ENCODE measurements at regions not wholly inside any gene's neighbourhood (a gene's known extent, or its start where the extent isn't known, plus 50 kb on each side); places are given as distances from the start of the nearest gene placed in this dataset.

GRCh38 chr12:88985011-88985410 is 367.3 kb downstream of the DUSP6 start:
- ATAC-seq = no peak
- Mint-ChIP-seq H3K9me3 (ENCODE audit: insufficient read depth) (no peaks in the 10 kb centered on the region), H3K4me3 (no peak overlapping the region), H3K27me3 (ENCODE audit: low read depth) (peaks cover 27% of the 10 kb centered on the region), H3K36me3 (ENCODE audit: low read depth) (no peaks in the 10 kb centered on the region), H3K4me1 (ENCODE audit: low read depth) (no peaks in the 10 kb centered on the region), H3K27ac (no peak overlapping the region)
- DNase-seq = no peak
- CTCF ChIA-PET = no interaction called here
- POLR2A ChIA-PET = no interaction called here

- DNase-seq (no peak), ATAC-seq (no peak)
- H3K27me3 Mint-ChIP-seq (ENCODE audit: low read depth) = peaks cover 24% of the 10 kb centered on the region
- ChIA-PET CTCF (no interaction called here), POLR2A (no interaction called here)
- H3K4me3 Mint-ChIP-seq = no peak overlapping the region
- H3K4me1 Mint-ChIP-seq (ENCODE audit: low read depth) = no peaks in the 10 kb centered on the region
- no peak overlapping the region for H3K27ac Mint-ChIP-seq
- H3K9me3 Mint-ChIP-seq (ENCODE audit: insufficient read depth) = no peaks in the 10 kb centered on the region
- H3K36me3 Mint-ChIP-seq (ENCODE audit: low read depth) = no peaks in the 10 kb centered on the region
Measured at GRCh38 chr12:88982694-88983093, 369.6 kb downstream of the DUSP6 start.

GRCh38 chr12:88977115-88977514 is 375.2 kb downstream of the DUSP6 start:
- Mint-ChIP-seq H3K9me3 (ENCODE audit: insufficient read depth) (no peaks in the 10 kb centered on the region), H3K27ac (no peak overlapping the region), H3K4me1 (ENCODE audit: low read depth) (no peaks in the 10 kb centered on the region), H3K27me3 (ENCODE audit: low read depth) (peaks cover 17% of the 10 kb centered on the region), H3K36me3 (ENCODE audit: low read depth) (no peaks in the 10 kb centered on the region), H3K4me3 (no peak overlapping the region)
- DNase-seq (no peak), ATAC-seq (no peak)
- POLR2A ChIA-PET = no interaction called here
- CTCF ChIA-PET = no interaction called here

- Mint-ChIP-seq H3K4me3 (no peak overlapping the region), H3K27me3 (ENCODE audit: low read depth) (peaks cover 4% of the 10 kb centered on the region), H3K36me3 (ENCODE audit: low read depth) (no peaks in the 10 kb centered on the region), H3K4me1 (ENCODE audit: low read depth) (no peaks in the 10 kb centered on the region), H3K27ac (no peak overlapping the region), H3K9me3 (ENCODE audit: insufficient read depth) (no peaks in the 10 kb centered on the region)
- ChIA-PET CTCF (no interaction called here), POLR2A (no interaction called here)
- ATAC-seq = no peak
- DNase-seq = no peak
Measured at GRCh38 chr12:88973998-88974397, 378.3 kb downstream of the DUSP6 start.

- CTCF ChIA-PET = no interaction called here
- Mint-ChIP-seq H3K27me3 (ENCODE audit: low read depth) (peaks cover 6% of the 10 kb centered on the region), H3K4me3 (no peak overlapping the region), H3K4me1 (ENCODE audit: low read depth) (no peaks in the 10 kb centered on the region), H3K27ac (no peak overlapping the region), H3K9me3 (ENCODE audit: insufficient read depth) (no peaks in the 10 kb centered on the region), H3K36me3 (ENCODE audit: low read depth) (no peaks in the 10 kb centered on the region)
- POLR2A ChIA-PET = no interaction called here
- DNase-seq = no peak
- ATAC-seq = no peak
Measured at GRCh38 chr12:88970740-88971139, 381.6 kb downstream of the DUSP6 start.

- Mint-ChIP-seq H3K4me1 (ENCODE audit: low read depth) (no peaks in the 10 kb centered on the region), H3K27me3 (ENCODE audit: low read depth) (peaks cover 6% of the 10 kb centered on the region), H3K9me3 (ENCODE audit: insufficient read depth) (no peaks in the 10 kb centered on the region), H3K27ac (no peak overlapping the region), H3K36me3 (ENCODE audit: low read depth) (no peaks in the 10 kb centered on the region), H3K4me3 (no peak overlapping the region)
- CTCF ChIA-PET = no interaction called here
- no peak for DNase-seq
- ATAC-seq = no peak
- POLR2A ChIA-PET = no interaction called here
Measured at GRCh38 chr12:88969127-88969526, 383.2 kb downstream of the DUSP6 start.

- no peaks in the 10 kb centered on the region for H3K36me3 Mint-ChIP-seq (ENCODE audit: low read depth)
- H3K9me3 Mint-ChIP-seq (ENCODE audit: insufficient read depth) = no peaks in the 10 kb centered on the region
- H3K27ac Mint-ChIP-seq = no peak overlapping the region
- no peak overlapping the region for H3K4me3 Mint-ChIP-seq
- POLR2A ChIA-PET = no interaction called here
- DNase-seq (no peak), ATAC-seq (no peak)
- no peaks in the 10 kb centered on the region for H3K4me1 Mint-ChIP-seq (ENCODE audit: low read depth)
- H3K27me3 Mint-ChIP-seq (ENCODE audit: low read depth) = peaks cover 5% of the 10 kb centered on the region
- CTCF ChIA-PET = no interaction called here
Measured at GRCh38 chr12:88960213-88960878, 380.1 kb upstream of the KITLG start.

- ChIA-PET POLR2A (no interaction called here), CTCF (no interaction called here)
- H3K27me3 Mint-ChIP-seq (ENCODE audit: low read depth) = peaks cover 5% of the 10 kb centered on the region
- no peak for DNase-seq
- ATAC-seq = no peak
- no peak overlapping the region for H3K27ac Mint-ChIP-seq
- no peaks in the 10 kb centered on the region for H3K9me3 Mint-ChIP-seq (ENCODE audit: insufficient read depth)
- H3K4me1 Mint-ChIP-seq (ENCODE audit: low read depth) = no peaks in the 10 kb centered on the region
- no peaks in the 10 kb centered on the region for H3K36me3 Mint-ChIP-seq (ENCODE audit: low read depth)
- no peak overlapping the region for H3K4me3 Mint-ChIP-seq
Measured at GRCh38 chr12:88958946-88959345, 378.7 kb upstream of the KITLG start.

GRCh38 chr12:88958153-88958552 is 377.9 kb upstream of the KITLG start:
- Mint-ChIP-seq H3K4me3 (no peak overlapping the region), H3K9me3 (ENCODE audit: insufficient read depth) (no peaks in the 10 kb centered on the region), H3K4me1 (ENCODE audit: low read depth) (no peaks in the 10 kb centered on the region), H3K36me3 (ENCODE audit: low read depth) (no peaks in the 10 kb centered on the region), H3K27me3 (ENCODE audit: low read depth) (peaks cover 5% of the 10 kb centered on the region), H3K27ac (no peak overlapping the region)
- ChIA-PET POLR2A (no interaction called here), CTCF (no interaction called here)
- DNase-seq (no peak), ATAC-seq (no peak)

GRCh38 chr12:88957358-88957757 is 377.1 kb upstream of the KITLG start:
- no peak overlapping the region for H3K4me3 Mint-ChIP-seq
- ATAC-seq = no peak
- CTCF ChIA-PET = no interaction called here
- H3K27ac Mint-ChIP-seq = no peak overlapping the region
- no peak for DNase-seq
- peaks cover 5% of the 10 kb centered on the region for H3K27me3 Mint-ChIP-seq (ENCODE audit: low read depth)
- no peaks in the 10 kb centered on the region for H3K9me3 Mint-ChIP-seq (ENCODE audit: insufficient read depth)
- H3K36me3 Mint-ChIP-seq (ENCODE audit: low read depth) = no peaks in the 10 kb centered on the region
- POLR2A ChIA-PET = no interaction called here
- H3K4me1 Mint-ChIP-seq (ENCODE audit: low read depth) = no peaks in the 10 kb centered on the region

GRCh38 chr12:88955531-88955930 is 375.3 kb upstream of the KITLG start:
- no peak overlapping the region for H3K27ac Mint-ChIP-seq
- peaks cover 3% of the 10 kb centered on the region for H3K27me3 Mint-ChIP-seq (ENCODE audit: low read depth)
- no peaks in the 10 kb centered on the region for H3K36me3 Mint-ChIP-seq (ENCODE audit: low read depth)
- H3K9me3 Mint-ChIP-seq (ENCODE audit: insufficient read depth) = no peaks in the 10 kb centered on the region
- no peak for ATAC-seq
- POLR2A ChIA-PET = no interaction called here
- H3K4me1 Mint-ChIP-seq (ENCODE audit: low read depth) = no peaks in the 10 kb centered on the region
- no peak overlapping the region for H3K4me3 Mint-ChIP-seq
- no peak for DNase-seq
- CTCF ChIA-PET = no interaction called here

- H3K36me3 Mint-ChIP-seq (ENCODE audit: low read depth) = no peaks in the 10 kb centered on the region
- peaks cover 5% of the 10 kb centered on the region for H3K27me3 Mint-ChIP-seq (ENCODE audit: low read depth)
- H3K27ac Mint-ChIP-seq = no peak overlapping the region
- ChIA-PET POLR2A (no interaction called here), CTCF (no interaction called here)
- H3K4me3 Mint-ChIP-seq = no peak overlapping the region
- ATAC-seq (no peak), DNase-seq (no peak)
- no peaks in the 10 kb centered on the region for H3K4me1 Mint-ChIP-seq (ENCODE audit: low read depth)
- H3K9me3 Mint-ChIP-seq (ENCODE audit: insufficient read depth) = no peaks in the 10 kb centered on the region
Measured at GRCh38 chr12:88953029-88953586, 372.8 kb upstream of the KITLG start.

GRCh38 chr12:88952562-88952942 is 372.3 kb upstream of the KITLG start:
- no peak for DNase-seq
- no peaks in the 10 kb centered on the region for H3K36me3 Mint-ChIP-seq (ENCODE audit: low read depth)
- POLR2A ChIA-PET = no interaction called here
- H3K9me3 Mint-ChIP-seq (ENCODE audit: insufficient read depth) = no peaks in the 10 kb centered on the region
- no peak overlapping the region for H3K27ac Mint-ChIP-seq
- no peak for ATAC-seq
- peaks cover 5% of the 10 kb centered on the region for H3K27me3 Mint-ChIP-seq (ENCODE audit: low read depth)
- H3K4me1 Mint-ChIP-seq (ENCODE audit: low read depth) = no peaks in the 10 kb centered on the region
- CTCF ChIA-PET = no interaction called here
- no peak overlapping the region for H3K4me3 Mint-ChIP-seq

Data from activated CD8-positive, alpha-beta T cell treated with anti-CD3 and anti-CD28 coated beads, Interleukin-2, amount 10 ng/mL, durations not matched to agents 7 days and 5 days (primary cell).